Skin of body (tissue), 1 donor: ENCODE measurements at regions not wholly inside any gene's neighbourhood (a gene's known extent, or its start where the extent isn't known, plus 50 kb on each side); places are given as distances from the start of the nearest gene placed in this dataset.
A peak's percentile ranks its signal among the peaks of the same experiment; 100 is the strongest.

Experiments
- DNase-seq: peaks from one replicate; lab custom pipeline; 2025; lab: John Stamatoyannopoulos, UW

- no peak for DNase-seq
These were observed 268.1 kb upstream of the FZD8 start for GRCh38 chr10:35910234-35910633.

GRCh38 chr10:35909121-35909720 lies 267.1 kb upstream of the FZD8 start:
- DNase-seq: no peak

- no peak for DNase-seq
These were observed 266.4 kb upstream of the FZD8 start for GRCh38 chr10:35908451-35908850.

- DNase-seq: no peak
These were observed 265.5 kb upstream of the FZD8 start for GRCh38 chr10:35907548-35907947.

DNA sequence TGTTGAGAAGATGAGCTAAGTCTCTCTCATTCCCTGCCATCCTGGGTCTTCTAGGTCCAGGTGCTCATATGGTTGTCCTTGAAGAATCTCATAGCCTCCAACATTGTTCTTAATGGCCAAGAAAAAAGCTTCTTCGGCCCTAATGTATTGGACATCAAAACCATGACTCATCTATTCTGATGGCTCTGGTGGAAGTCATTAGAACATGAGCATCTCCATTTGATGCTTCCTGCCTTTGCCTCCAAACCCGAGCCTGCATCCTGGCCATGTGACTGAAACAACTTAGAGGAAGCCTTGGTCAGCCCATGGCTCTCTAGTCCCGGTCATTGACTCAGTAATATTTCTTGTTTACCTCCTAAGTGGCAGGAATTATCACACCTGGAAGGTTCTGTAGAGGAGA lies 264.1 kb upstream of the FZD8 start:
- no peak for DNase-seq

DNA sequence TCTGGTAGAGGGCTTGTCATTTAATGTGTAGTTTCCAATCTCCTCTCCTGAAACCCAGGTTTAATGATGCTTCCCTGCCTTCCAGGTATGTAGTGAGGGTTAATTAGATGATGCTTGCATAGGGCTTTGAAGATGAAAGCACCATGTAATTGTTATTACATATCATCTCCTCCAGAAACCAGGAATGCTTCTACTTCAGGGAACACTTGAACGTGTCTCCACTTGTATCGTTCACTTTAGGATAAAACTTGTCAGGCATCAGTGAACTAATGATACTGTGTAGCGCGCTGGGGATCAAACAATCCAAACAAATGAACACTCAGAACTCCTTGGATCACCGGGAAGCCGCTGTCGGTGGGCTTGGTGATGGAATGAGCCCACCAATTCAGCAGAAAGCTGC lies 260.9 kb upstream of the FZD8 start:
- no peak for DNase-seq

GRCh38 chr10:35898716-35899440 lies 256.8 kb upstream of the FZD8 start:
- DNase-seq: no peak

- peak; percentile 20 for DNase-seq
These were observed 253.9 kb upstream of the FZD8 start for GRCh38 chr10:35896001-35896400.

DNA sequence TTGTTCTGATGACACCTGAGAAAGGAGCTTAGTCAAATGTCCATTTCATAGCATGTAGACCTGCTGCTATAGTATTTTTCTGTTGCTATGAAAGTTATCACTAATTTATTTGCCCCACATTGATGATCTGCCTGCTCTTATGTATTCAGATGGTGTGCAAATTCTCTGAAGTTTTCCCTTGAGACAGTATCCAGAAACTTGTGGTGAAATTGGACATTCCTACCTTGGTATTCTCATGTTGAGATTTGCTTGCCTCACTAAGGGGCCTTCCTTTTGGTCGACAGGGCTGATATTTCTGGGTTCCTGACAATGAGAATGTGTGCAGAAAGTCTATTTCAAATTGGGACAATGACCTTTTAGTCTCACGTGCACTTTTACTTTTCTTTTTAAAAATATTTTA lies 253.2 kb upstream of the FZD8 start:
- no peak for DNase-seq

DNA sequence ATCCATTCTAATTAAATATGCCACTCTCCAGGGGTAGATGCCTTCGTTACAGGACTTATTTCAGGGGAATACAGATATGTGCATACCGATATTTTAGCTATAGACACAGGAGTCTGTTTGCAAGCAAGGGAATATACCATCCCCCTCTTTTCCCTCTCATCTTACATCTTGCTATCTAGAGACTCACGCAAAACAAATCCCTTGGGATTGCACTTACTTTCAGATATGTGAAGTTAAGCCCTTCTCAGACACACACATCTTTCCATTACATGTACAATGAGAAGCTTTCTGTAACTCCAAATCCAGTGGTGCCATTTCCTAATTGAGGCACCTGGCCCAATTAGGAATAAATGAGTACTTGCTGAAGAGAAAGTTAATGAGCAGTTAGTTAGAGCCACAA lies 250.4 kb upstream of the FZD8 start:
- no peak for DNase-seq

DNA sequence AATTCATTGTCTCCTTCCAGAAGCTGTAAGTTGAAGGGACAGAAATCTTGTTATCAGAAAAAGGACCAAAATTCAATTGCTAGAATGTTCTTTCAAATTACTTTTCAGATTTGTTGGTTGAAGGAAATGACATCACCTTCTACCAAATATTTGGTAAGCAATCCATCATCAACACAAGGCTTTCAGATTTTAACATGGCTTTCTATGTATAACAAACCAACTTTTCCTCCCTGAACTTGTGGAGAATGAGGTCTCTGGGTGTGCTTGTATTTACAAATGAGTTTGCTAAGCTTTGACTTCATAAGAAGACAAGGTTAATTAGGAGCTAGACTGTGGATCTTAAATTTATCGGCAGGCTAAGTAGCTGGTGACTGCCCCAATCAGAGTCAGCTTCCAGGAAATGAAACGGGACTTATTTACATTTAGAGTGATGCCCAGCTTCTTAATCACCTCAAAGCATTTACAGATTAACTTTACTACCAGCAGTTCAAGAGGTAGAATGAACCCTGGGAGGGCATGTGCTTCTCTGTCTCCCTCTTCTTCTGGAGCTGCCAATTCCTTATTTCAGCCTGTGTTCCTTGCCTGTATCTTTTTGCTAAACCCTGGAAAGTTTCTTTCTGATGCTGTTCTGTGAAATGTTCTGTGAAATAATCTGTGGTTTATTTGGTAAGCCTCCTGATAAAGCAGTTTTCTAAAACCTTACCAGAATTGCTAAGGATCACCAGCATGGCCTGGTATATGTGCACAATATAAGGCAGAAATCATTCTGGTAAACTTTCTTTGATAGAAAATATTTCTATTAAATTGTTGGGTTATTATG lies 248.8 kb upstream of the FZD8 start:
- no peak for DNase-seq

DNA sequence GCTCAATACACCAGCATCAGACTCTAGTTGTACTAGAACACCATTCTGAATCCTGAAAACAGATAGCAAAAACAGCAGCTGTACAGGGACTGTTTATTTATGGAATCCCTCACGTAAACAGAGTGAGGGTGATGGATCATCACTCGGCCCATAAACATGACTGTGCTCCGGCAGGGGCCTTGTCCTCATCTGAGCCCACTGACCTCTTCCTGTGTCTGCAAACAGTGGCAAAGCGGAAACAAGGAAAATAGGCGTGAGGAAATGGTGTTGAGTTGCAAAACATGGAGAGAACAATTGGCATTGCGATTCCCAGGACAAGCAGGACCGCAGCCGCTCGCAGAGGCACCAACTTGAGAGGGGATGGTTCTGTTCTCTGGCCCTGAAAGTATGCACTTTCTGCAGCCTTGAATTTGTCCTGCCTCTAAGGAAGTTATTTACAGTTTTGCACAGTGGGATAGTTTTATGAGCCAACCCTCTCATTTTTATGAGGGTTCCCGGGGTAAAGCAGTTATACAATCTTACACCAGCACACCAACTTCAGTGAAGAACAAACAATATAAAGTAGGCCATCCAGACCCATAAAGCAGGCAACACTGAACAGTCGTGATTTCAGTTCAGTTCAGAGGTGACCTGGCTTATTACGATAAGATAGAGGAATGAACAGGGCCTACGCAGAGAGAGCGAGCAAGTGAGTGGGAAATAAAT lies 248.0 kb upstream of the FZD8 start:
- no peak for DNase-seq

- DNase-seq: no peak
These were observed 247.1 kb upstream of the FZD8 start for GRCh38 chr10:35889226-35889625.

GRCh38 chr10:35888400-35888799 lies 246.3 kb upstream of the FZD8 start:
- DNase-seq: no peak

GRCh38 chr10:35887685-35888084 lies 245.6 kb upstream of the FZD8 start:
- no peak for DNase-seq

- no peak for DNase-seq
These were observed 243.0 kb upstream of the FZD8 start for GRCh38 chr10:35885076-35885475.

- no peak for DNase-seq
These were observed 242.6 kb upstream of the FZD8 start for GRCh38 chr10:35884657-35885071.

DNA sequence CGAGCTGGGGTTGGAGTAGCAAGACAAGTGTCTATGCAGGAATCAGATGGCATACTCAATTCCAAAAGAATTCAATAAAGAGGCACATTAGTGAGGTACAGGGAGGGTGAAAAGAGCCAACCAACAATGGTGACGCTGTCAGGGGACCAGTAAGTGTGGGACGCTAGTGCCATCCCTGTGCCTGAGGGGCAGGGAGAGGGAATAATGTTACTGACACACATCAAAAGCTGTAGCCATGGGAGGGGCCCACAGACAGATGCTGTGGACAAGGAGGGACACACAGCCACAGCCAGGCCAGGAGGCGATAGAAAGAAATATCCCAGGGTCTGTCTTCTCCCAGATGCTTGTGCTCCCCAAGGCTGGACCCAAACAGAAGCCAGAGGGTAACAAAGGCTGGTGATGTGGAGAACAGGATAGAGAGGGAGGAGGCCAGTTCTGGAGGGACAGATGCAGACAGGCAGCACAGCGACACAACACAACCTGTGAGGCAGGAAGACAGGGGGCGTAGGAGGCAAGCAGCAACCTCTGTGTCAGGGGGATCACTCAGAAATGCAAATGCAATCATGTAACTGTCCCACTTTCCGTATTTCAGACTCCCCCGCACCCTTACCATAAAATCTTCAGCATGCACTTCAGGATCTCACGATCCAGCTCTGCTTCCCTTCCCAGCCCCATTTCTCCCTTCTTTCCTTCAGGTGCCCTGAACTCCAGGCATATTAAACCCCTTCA lies 240.5 kb upstream of the FZD8 start:
- no peak for DNase-seq

- DNase-seq: no peak
These were observed 239.2 kb upstream of the FZD8 start for GRCh38 chr10:35881320-35881719.

DNA sequence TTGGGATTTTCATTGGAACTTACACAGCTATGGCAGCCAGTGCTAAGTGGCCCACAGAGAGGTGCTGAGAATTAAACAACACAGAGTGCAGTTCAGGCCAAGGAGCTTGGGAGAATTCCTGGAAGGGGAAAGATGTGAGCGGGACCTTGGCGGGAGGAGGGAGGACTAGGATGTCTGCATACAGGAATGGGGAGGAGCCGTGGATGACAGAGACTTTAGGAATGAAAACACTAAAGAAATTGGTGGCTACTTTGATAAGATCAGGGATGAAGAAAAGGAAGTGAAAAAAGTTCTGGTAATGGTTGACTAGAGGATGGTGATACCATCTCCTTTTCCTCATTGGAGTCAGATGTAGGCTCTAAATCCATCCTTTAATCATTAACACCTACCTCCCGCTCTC lies 234.2 kb upstream of the FZD8 start:
- DNase-seq: no peak

GRCh38 chr10:35875016-35875676 lies 233.1 kb upstream of the FZD8 start:
- DNase-seq: peak; percentile 12
